Neuronal stem cell (in vitro differentiated cells): ENCODE measurements at regions not wholly inside any gene's neighbourhood (a gene's known extent, or its start where the extent isn't known, plus 50 kb on each side); places are given as distances from the start of the nearest gene placed in this dataset.
A peak's percentile ranks its signal among the peaks of the same experiment; 100 is the strongest.

Experiments
- DNase-seq: peaks from one replicate; pipeline ENCODE4 v3.0.0-alpha.2; 2013; ENCODE audit warnings: low spot score
- H2AFZ ChIP-seq: one replicate; pipeline ENCODE4 v1.6.1; 2013; ENCODE audit warnings: mild to moderate bottlenecking, low read length, inconsistent platforms
- H2AK5ac ChIP-seq: 2 replicates; pipeline ENCODE4 v1.6.1; 2013; ENCODE audit warnings: low read depth, mild to moderate bottlenecking, inconsistent platforms, low read length, moderate library complexity, mixed read lengths
- H2BK120ac ChIP-seq: 2 replicates; pipeline ENCODE4 v1.6.1; 2013; ENCODE audit warnings: low read depth, mild to moderate bottlenecking, inconsistent platforms, low read length, moderate library complexity, mixed read lengths
- H2BK12ac ChIP-seq: one replicate; pipeline ENCODE4 v1.6.1; 2013; ENCODE audit warnings: low read length, inconsistent platforms
- H2BK15ac ChIP-seq: 2 replicates; pipeline ENCODE4 v1.6.1; 2013; ENCODE audit warnings: mild to moderate bottlenecking, low read length, inconsistent platforms, mixed read lengths
- H2BK5ac ChIP-seq: one replicate; pipeline ENCODE4 v1.6.1; 2013; ENCODE audit warnings: inconsistent platforms, mild to moderate bottlenecking, low read length, moderate library complexity
- H3K14ac ChIP-seq: one replicate; pipeline ENCODE4 v1.6.1; 2013; ENCODE audit warnings: low read length, inconsistent platforms
- H3K18ac ChIP-seq: 2 replicates; pipeline ENCODE4 v1.6.1; 2013; ENCODE audit warnings: low read length, inconsistent platforms
- H3K23ac ChIP-seq: 2 replicates; pipeline ENCODE4 v1.6.1; 2013; ENCODE audit warnings: low read depth, mild to moderate bottlenecking, mixed read lengths, low read length, inconsistent platforms; ENCODE audit not compliant: poor library complexity
- H3K27ac ChIP-seq: replicated peaks from 3 replicates; pipeline ENCODE4 v1.5.1; 2013; ENCODE audit warnings: low read length, inconsistent platforms
- H3K27me3 ChIP-seq, 3 experiments: 2 replicates each; pipeline ENCODE4 v1.6.1; 2013; ENCODE audit warnings: low read length in 3 of 3, mild to moderate bottlenecking in 2 of 3, inconsistent platforms in 1 of 3, low read depth in 1 of 3, mixed read lengths in 1 of 3, moderate library complexity in 1 of 3; ENCODE audit not compliant: control insufficient read depth in 3 of 3, insufficient read depth in 3 of 3
- H3K36me3 ChIP-seq, 2 donors: replicated peaks in 1 of 2; 2 replicates each; pipeline ENCODE4 v1.6.1; 2013; ENCODE audit warnings: low read length in 2 of 2; ENCODE audit not compliant: control insufficient read depth in 2 of 2, insufficient read depth in 2 of 2
- H3K4ac ChIP-seq: 2 replicates; pipeline ENCODE4 v1.6.1; 2013; ENCODE audit warnings: inconsistent platforms, mild to moderate bottlenecking, low read length, moderate library complexity
- H3K4me1 ChIP-seq, 2 donors: 1 replicate in 1 of 2; 2 replicates in 1 of 2; pipeline ENCODE4 v1.6.1; 2013; ENCODE audit warnings: low read length in 2 of 2, low read depth in 1 of 2; ENCODE audit not compliant: control insufficient read depth in 2 of 2, insufficient read depth in 1 of 2
- H3K4me2 ChIP-seq: one replicate; pipeline ENCODE4 v1.6.1; 2013; ENCODE audit warnings: mild to moderate bottlenecking, low read length, inconsistent platforms; ENCODE audit not compliant: insufficient read depth, poor library complexity, severe bottlenecking
- H3K4me3 ChIP-seq, 2 donors: 2 replicates each; pipeline ENCODE4 v1.5.1; 2013; ENCODE audit warnings: low read length in 2 of 2, mild to moderate bottlenecking in 2 of 2, inconsistent platforms in 1 of 2, moderate library complexity in 1 of 2
- H3K79me1 ChIP-seq: one replicate; pipeline ENCODE4 v1.6.1; 2013; ENCODE audit warnings: low read depth, mild to moderate bottlenecking, inconsistent platforms, low read length, moderate library complexity
- H3K9ac ChIP-seq: one replicate; pipeline ENCODE4 v1.6.1; 2013; ENCODE audit warnings: mild to moderate bottlenecking, low read depth, low read length, inconsistent platforms; ENCODE audit not compliant: poor library complexity
- H3K9me3 ChIP-seq, 2 donors: replicated peaks in 1 of 2; 2 replicates each; pipeline versions ENCODE3 to v1.6.1; 2013; ENCODE audit warnings: low read length in 2 of 2, mild to moderate bottlenecking in 2 of 2, inconsistent platforms in 1 of 2, low read depth in 1 of 2, mixed read lengths in 1 of 2, moderate library complexity in 1 of 2; ENCODE audit not compliant: control insufficient read depth in 2 of 2, insufficient read depth in 1 of 2
- H4K8ac ChIP-seq: one replicate; pipeline ENCODE4 v1.6.1; 2013; ENCODE audit warnings: low read depth, mild to moderate bottlenecking, inconsistent platforms, low read length, moderate library complexity
- H4K91ac ChIP-seq: one replicate; pipeline ENCODE4 v1.6.1; 2013; ENCODE audit warnings: low read length, low read depth, mild to moderate bottlenecking, inconsistent platforms; ENCODE audit not compliant: poor library complexity
- WGBS, 2 donors: extraction: QIAGEN DNeasy Blood & Tissue Kit; methylation state at CpG; one replicate each; pipeline ENCODE4 v1.1.7; 2013; ENCODE audit warnings: missing lambda C conversion rate in 2 of 2, mixed read lengths in 1 of 2; ENCODE audit not compliant: insufficient read length in 2 of 2, insufficient replicate concordance in 1 of 2; ENCODE audit errors: extremely low coverage in 2 of 2; 5-methylcytosine and 5-hydroxymethylcytosine counted together

DNA sequence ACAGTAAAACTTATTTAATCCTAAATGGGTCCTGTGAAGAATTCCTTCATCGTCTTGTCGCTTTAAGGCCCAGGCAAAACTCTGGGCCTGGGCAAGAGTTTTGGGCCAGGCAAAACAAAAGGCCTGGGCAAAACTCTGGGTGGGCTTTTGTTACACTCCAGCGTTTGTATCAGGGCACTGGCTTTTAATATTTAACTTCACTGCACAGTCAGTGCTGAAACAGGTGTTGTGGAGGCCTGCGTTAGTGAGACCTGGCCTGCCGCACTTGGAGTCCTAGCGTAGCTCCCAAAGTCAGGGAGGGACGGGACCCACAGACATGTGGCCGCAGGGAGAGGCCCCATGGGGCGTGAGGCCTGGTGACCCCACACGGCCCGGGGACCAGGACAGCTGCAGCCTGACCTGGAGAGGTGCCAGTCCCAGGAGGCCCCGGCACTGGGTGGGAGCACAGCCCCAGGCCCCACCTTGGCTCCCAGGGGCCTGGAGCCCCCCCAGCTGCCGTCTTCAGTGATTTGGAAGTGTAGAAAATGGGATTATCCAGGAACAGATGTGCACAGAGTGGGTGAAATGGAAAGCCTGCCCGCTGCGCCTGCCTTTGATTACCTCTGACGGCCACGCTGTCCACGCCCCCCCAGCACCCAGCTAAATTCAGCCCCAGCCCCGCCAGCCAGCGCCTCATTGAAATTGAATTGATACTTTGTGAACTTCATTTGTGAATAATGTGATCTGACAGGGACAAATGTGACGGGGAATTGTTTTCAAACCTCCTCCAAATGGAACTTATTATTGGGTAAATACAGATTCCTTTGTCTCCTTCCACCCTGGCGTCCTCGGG is 132.9 kb upstream of the NKX1-1 start:
- no peak overlapping the region for H4K8ac ChIP-seq
- H3K4me3 ChIP-seq: no peak overlapping the region
- no CpG with 5 or more reads among the region's 23 CpGs for WGBS, 2 donors
- H2BK12ac ChIP-seq: peak overlapping the region; percentile 73
- peak overlapping the region; percentile 53 for H3K4ac ChIP-seq
- no peak overlapping the region for H3K9ac ChIP-seq
- H2BK5ac ChIP-seq: no peak overlapping the region
- H3K9me3 ChIP-seq: peaks cover 0 to 3% of the 10 kb centered on the region in 2 donors
- H3K79me1 ChIP-seq: no peaks in the 10 kb centered on the region
- peaks cover 0 to 48% (median 4%) of the 10 kb centered on the region in 3 experiments for H3K27me3 ChIP-seq
- H2AFZ ChIP-seq: no peak overlapping the region
- peak overlapping the region; percentile 73 for H3K23ac ChIP-seq
- H2BK15ac ChIP-seq: no peak overlapping the region
- no peak overlapping the region for H3K27ac ChIP-seq
- H3K4me2 ChIP-seq: no peak overlapping the region
- H4K91ac ChIP-seq: no peak overlapping the region
- H2BK120ac ChIP-seq: no peak overlapping the region
- no peak for DNase-seq
- peak overlapping the region; percentile 81 for H2AK5ac ChIP-seq
- peak overlapping the region; percentile 57 for H3K18ac ChIP-seq
- peak overlapping the region; percentile 89 for H3K14ac ChIP-seq
- H3K36me3 ChIP-seq: peaks cover 0 to 1% of the 10 kb centered on the region in 2 donors
- peaks cover 0 to 14% of the 10 kb centered on the region in 2 donors for H3K4me1 ChIP-seq

GRCh38 chr4:1538096-1538410 is 131.8 kb upstream of the NKX1-1 start:
- peaks cover 0 to 1% of the 10 kb centered on the region in 2 donors for H3K36me3 ChIP-seq
- H2BK12ac ChIP-seq: peak overlapping the region; percentile 73
- H3K18ac ChIP-seq: peak overlapping the region; percentile 64
- H3K79me1 ChIP-seq: no peaks in the 10 kb centered on the region
- H2BK15ac ChIP-seq: no peak overlapping the region
- peaks cover 0 to 11% of the 10 kb centered on the region in 2 donors for H3K4me1 ChIP-seq
- H2AK5ac ChIP-seq: peak overlapping the region; percentile 99
- no peak overlapping the region for H3K4me3 ChIP-seq
- no peak overlapping the region for H3K27ac ChIP-seq
- WGBS, 2 donors: no CpG with 5 or more reads among the region's 9 CpGs
- H3K27me3 ChIP-seq: peaks cover 0 to 53% (median 4%) of the 10 kb centered on the region in 3 experiments
- no peak overlapping the region for H2AFZ ChIP-seq
- H2BK120ac ChIP-seq: no peak overlapping the region
- H4K8ac ChIP-seq: peak overlapping the region; percentile 93
- no peak for DNase-seq
- no peak overlapping the region for H3K4me2 ChIP-seq
- no peak overlapping the region for H3K9ac ChIP-seq
- no peak overlapping the region for H3K23ac ChIP-seq
- H3K9me3 ChIP-seq: peaks cover 0 to 3% of the 10 kb centered on the region in 2 donors
- peak overlapping the region; percentile 98 for H3K14ac ChIP-seq
- H3K4ac ChIP-seq: peak overlapping the region; percentile 53
- H4K91ac ChIP-seq: no peak overlapping the region
- H2BK5ac ChIP-seq: no peak overlapping the region

DNA sequence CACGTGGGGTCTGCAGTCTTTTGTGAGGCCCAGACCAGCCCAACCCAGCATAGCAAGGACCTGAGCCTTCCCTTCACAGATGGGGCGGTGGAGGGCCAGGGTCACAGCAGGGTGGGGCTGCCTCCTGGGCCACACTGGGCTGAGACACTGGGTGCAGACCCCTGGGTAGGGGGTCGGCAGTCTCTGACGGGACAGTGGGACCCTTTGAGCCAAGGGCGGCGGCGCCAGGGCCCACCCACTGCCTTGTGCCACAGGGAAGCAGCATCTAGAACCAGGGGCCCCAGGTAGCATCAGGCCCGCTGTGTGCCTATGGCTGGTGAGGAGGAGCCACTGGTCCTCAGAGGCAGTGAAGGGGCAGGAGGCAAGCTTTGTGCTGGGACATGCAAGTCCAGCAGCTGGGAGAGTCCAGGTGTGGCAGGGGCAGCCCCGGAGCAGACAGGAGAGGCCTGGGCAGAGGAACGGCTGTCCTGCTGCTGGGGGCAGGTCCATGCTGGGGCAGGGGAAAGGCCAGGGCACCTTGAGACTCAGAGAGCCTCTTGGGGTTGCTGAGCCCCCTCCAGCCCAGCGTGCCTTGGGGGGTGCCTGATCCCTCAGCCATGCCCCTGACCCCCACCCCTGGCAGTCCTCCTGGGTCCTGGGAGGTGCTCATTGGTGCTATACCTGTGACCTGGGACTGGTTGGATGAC is 131.3 kb upstream of the NKX1-1 start:
- peaks cover 0 to 3% of the 10 kb centered on the region in 2 donors for H3K9me3 ChIP-seq
- no peak overlapping the region for H3K4me3 ChIP-seq
- peak overlapping the region; percentile 53 for H3K4ac ChIP-seq
- H2AK5ac ChIP-seq: peak overlapping the region; percentile 99
- no peak for DNase-seq
- H3K4me1 ChIP-seq: peaks cover 0 to 9% of the 10 kb centered on the region in 2 donors
- H3K36me3 ChIP-seq: peaks cover 0 to 1% of the 10 kb centered on the region in 2 donors
- peak overlapping the region; percentile 93 for H4K8ac ChIP-seq
- H3K27me3 ChIP-seq: peaks cover 0 to 53% (median 4%) of the 10 kb centered on the region in 3 experiments
- H2BK12ac ChIP-seq: peak overlapping the region; percentile 98
- peak overlapping the region; percentile 94 for H2BK120ac ChIP-seq
- H3K4me2 ChIP-seq: no peak overlapping the region
- H3K27ac ChIP-seq: no peak overlapping the region
- peak overlapping the region; percentile 91 for H3K23ac ChIP-seq
- peak overlapping the region; percentile 60 for H2BK5ac ChIP-seq
- no CpG with 5 or more reads among the region's 11 CpGs for WGBS, 2 donors
- peak overlapping the region; percentile 85 for H2BK15ac ChIP-seq
- no peak overlapping the region for H2AFZ ChIP-seq
- peak overlapping the region; percentile 98 for H3K14ac ChIP-seq
- no peaks in the 10 kb centered on the region for H3K79me1 ChIP-seq
- H3K9ac ChIP-seq: peak overlapping the region; percentile 44
- no peak overlapping the region for H4K91ac ChIP-seq
- peak overlapping the region; percentile 64 for H3K18ac ChIP-seq
